ENCODE measurements at regions not wholly inside any gene's neighbourhood (a gene's known extent, or its start where the extent isn't known, plus 50 kb on each side); places are given as distances from the start of the nearest gene placed in this dataset.

- no peak for TF ChIP-seq OVOL3 (tag by site-specific recombination; IDR thresholded peaks at IDR 0.05)
- no peak for TF ChIP-seq ATF2 (tag by site-specific recombination; IDR thresholded peaks at IDR 0.05; ENCODE audit: low read depth)
- no peak for TF ChIP-seq CTCF (tag by site-specific recombination; IDR thresholded peaks at IDR 0.05)
- no peak for TF ChIP-seq YY1 (tag by site-specific recombination; IDR thresholded peaks at IDR 0.05)
- no peak for TF ChIP-seq ZNF26 (tag by site-specific recombination; IDR thresholded peaks at IDR 0.05)
- TF ChIP-seq ZSCAN23 (tag by site-specific recombination; IDR thresholded peaks at IDR 0.05) = no peak
- no peak for TF ChIP-seq ZBTB49 (tag by site-specific recombination; IDR thresholded peaks at IDR 0.05; ENCODE audit: low read depth)
- TF ChIP-seq ZBTB26 (tag by site-specific recombination; optimal IDR thresholded peaks at IDR 0.05) = no peak
- no peak for TF ChIP-seq ZNF548 (tag by site-specific recombination; IDR thresholded peaks at IDR 0.05)
- no peak for TF ChIP-seq ZNF639 (tag by site-specific recombination; IDR thresholded peaks at IDR 0.05)
- TF ChIP-seq ZNF274 (IDR thresholded peaks at IDR 0.05; ENCODE audit: low read length) = no peak
- no peak for TF ChIP-seq ZNF274 (tag by site-specific recombination; IDR thresholded peaks at IDR 0.05; ENCODE audit: borderline replicate concordance)
- TF ChIP-seq ZBTB7A (tag by site-specific recombination; IDR thresholded peaks at IDR 0.05; ENCODE audit: low read depth) = no peak
- TF ChIP-seq MYNN (tag by site-specific recombination; IDR thresholded peaks at IDR 0.05; ENCODE audit: borderline replicate concordance) = no peak
- TF ChIP-seq ZNF473 (tag by site-specific recombination; IDR thresholded peaks at IDR 0.05) = no peak
These were observed 170.0 kb downstream of the FOXG1 start for GRCh38 chr14:28936601-28937000.
